GM19452 (cell line): ENCODE measurements at regions not wholly inside any gene's neighbourhood (a gene's known extent, or its start where the extent isn't known, plus 50 kb on each side); places are given as distances from the start of the nearest gene placed in this dataset.

Source experiments
- ATAC-seq: cut with Tn5 transposase; IDR thresholded peaks from one replicate; pipeline ENCODE4 v1.9.1; 2021; ENCODE audit not compliant: unreplicated experiment

GRCh38 chr1:232292239-232292638 lies 337.7 kb downstream of the SIPA1L2 start:
- no peak for ATAC-seq

DNA sequence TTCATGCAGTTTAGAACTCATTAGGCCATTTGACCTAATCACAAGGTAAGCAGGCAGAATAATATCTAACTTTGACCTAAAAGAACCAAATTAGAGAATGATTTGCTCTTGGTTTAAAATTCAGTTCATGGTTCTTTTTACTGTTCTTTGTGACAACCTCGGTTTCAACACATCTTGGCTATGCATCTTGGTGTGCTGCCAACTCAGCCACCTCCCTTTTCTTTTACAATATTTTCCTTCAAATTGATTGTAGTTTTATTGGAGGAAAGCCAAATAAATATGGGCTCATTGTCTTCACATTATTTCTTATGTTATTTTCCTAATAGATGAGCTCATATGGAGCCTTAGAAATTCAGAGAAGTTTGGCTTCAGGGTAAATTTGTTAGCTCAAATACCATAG lies 338.3 kb downstream of the SIPA1L2 start:
- ATAC-seq = no peak

- no peak for ATAC-seq
These were observed 338.7 kb downstream of the SIPA1L2 start for GRCh38 chr1:232291261-232291660.

GRCh38 chr1:232290570-232290969 lies 339.4 kb downstream of the SIPA1L2 start:
- no peak for ATAC-seq

- no peak for ATAC-seq
These were observed 342.0 kb downstream of the SIPA1L2 start for GRCh38 chr1:232287676-232288569.

- ATAC-seq = no peak
These were observed 344.8 kb downstream of the SIPA1L2 start for GRCh38 chr1:232285138-232285537.

DNA sequence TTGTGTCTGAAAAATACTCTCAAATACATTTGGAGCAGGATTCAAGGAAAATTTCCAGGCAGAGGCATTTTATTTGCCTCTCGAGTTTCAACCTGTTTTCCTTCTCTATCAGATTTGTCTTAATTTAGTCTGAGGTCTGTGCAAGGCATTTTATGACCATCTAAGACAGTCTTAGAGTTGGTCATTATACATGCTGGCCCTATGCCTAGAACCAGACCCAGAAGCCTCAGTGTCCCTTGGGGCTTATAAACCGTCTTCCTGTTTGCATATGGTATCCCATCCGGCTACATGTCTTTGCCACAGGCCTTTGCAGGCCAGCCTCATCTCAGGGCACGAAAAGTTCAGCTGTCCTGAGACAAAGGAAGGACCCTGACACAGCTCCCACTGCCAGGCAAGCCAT lies 346.1 kb downstream of the SIPA1L2 start:
- ATAC-seq = no peak

GRCh38 chr1:232282498-232282897 lies 347.4 kb downstream of the SIPA1L2 start:
- no peak for ATAC-seq

- ATAC-seq = no peak
These were observed 349.0 kb downstream of the SIPA1L2 start for GRCh38 chr1:232280910-232281309.

DNA sequence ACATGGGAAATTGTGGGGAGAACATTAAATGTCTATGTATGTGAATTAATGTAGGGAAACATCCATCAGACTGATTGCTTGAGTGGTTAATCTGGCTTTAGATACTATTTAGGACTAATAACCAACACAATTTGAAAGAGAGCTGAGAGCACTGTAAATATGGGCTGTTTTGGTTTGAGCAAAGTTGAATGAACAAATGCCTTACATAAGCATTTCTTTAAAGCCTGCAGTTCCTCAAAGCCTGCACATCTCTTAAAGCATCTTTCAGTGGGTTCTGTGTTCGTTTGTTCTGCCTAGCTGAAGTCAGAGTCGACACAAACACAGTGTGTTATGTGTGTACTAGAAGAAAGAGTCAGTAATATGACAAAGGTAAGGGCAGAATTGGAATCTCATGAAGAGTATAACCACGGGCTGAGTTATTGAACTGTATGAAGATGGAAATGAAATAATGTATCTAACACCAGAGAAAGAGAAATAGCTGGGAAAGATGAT lies 350.0 kb downstream of the SIPA1L2 start:
- ATAC-seq = no peak

- ATAC-seq = no peak
These were observed 351.0 kb downstream of the SIPA1L2 start for GRCh38 chr1:232278925-232279324.

- ATAC-seq = no peak
These were observed 353.3 kb downstream of the SIPA1L2 start for GRCh38 chr1:232276651-232277050.

GRCh38 chr1:232274999-232275710 lies 354.8 kb downstream of the SIPA1L2 start:
- no peak for ATAC-seq

DNA sequence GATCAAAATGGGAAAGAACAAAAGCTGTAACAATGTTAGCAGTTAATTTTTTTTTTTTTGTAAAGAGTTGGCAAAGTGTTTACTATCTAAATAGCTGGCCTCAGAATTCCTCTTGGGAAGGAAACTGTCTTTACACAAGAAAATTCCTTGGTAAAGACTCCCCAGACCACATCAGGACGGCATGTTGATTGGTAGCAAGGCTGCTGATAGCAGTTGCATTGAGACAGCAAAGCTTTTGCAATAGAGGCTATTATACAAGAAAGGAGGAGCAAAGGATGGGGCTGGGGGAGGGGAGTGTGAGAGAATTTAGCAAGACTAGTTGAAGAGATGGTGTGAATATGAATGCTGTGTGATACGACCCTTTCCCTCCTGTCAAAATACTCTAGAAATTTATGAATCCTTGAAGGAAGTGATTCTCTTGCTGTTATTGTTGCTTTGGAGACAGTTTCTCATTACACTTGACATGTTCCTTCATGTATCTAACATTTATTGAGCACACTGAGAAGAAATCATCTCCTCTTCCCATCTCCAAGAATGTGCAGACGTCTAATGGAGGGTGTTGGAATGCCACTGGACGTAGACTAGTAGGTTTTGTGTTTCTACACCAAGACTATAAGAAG lies 355.6 kb downstream of the SIPA1L2 start:
- no peak for ATAC-seq

DNA sequence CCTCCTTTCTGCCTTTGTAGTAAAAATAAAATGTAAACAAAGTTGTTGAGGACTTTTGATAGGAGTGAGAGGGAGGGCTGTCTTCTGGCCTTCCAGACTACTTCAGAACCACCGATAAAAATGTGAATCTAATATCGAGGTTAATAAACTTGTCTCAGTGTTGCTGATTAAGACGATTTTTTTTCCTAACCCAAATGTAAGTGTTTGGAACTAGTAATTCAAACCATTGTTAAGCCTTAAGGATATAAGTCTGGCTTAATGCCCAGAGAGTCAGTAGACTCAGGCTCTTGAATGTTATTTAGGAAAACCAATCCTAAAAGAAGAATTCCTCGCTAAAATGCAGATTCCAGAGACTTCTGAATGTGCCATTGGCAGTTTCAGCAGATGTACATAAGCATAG lies 356.9 kb downstream of the SIPA1L2 start:
- no peak for ATAC-seq

- no peak for ATAC-seq
These were observed 357.8 kb downstream of the SIPA1L2 start for GRCh38 chr1:232271991-232272589.

DNA sequence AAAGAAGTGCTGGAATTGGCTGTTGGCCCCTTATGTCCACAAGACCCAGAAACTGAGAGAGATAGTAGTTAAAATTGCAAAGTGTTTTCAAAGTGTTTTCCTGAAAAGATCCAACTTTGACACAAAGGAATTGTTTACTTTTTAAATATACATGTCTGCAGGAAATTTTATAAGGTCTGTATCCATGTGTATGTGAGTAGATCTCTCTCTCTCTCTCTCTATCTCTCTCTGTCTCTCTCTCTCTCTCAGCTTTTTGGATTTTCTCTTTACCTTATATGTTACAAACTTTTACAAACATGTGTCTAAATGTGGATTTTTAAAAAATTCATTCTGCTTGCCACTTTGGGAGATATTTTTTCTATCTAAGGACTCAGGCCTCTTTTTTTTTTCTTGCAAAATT lies 358.6 kb downstream of the SIPA1L2 start:
- no peak for ATAC-seq

GRCh38 chr1:232269988-232270387 lies 359.9 kb downstream of the SIPA1L2 start:
- ATAC-seq = no peak

GRCh38 chr1:232267837-232268598 lies 361.9 kb downstream of the SIPA1L2 start:
- ATAC-seq = no peak

GRCh38 chr1:232267092-232267836 lies 362.7 kb downstream of the SIPA1L2 start:
- no peak for ATAC-seq
